ENCODE measurements at regions not wholly inside any gene's neighbourhood (a gene's known extent, or its start where the extent isn't known, plus 50 kb on each side); places are given as distances from the start of the nearest gene placed in this dataset.

DNA sequence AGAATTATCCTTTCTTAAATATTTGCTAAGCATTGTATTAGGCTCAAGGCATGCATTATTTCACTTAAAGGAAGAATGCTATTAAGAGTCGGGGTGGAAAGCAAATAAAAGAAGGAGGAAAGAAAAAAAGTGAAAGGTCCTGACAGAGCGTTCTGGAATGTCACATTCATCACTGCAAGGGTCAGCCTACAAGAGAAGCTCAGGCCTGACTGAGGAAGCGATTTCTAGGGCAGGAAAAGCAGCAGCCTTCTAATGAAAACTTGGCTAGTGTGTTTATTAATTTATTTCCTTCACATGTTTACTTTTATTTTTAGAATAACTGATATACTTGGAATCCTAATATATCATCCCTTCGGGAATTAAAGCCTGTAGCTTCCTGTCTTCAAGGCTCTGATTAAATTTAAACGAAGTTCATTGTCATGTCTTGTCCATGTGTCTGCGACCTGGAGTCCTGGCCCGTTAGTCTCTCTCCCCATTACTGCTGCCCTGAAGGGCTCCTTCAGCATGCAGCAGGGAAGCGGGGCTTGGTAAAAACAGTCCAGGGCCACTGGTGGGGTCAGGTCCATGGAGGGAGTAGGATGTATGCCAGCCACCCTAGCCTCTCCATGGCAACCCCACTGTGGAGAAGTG lies 119.2 kb upstream of the CCDC68 start:
- no peak overlapping the region for H3K4me2 ChIP-seq (replicated peaks; ENCODE audit: extremely low read depth, low read length, poor library complexity, severe bottlenecking)
- 100% methylated on average over 2 of the region's 8 CpGs for WGBS (ENCODE audit: insufficient coverage)

DNA sequence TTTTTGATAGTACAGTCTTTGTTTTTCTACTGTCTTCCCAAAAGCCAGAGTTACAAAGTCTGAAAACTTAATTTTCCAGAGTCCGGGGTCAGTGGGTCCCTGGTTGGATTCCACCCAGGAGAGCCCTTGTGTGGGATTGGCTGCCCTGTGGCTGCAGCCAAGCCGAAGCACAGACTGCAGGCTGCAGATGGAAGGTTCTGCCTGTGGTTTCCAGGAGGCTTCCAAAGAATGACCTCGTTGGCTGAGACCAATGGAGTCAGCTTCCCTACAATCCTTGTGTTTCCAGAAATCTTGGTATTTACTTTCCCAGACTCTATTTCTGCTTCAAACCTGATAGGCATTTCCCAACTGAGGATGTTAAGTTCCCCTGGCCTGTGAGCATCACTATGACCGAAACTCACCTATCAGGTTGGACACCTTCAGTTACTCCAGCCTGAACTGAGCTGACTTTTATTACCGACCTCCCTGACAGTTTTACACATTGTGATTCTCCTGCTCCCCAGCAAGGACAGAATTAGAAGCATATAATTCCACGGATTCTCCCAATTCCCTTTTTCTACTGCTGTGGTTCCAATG lies 117.5 kb upstream of the CCDC68 start:
- no peak overlapping the region for H3K27ac ChIP-seq (ENCODE audit: low read depth in 1 of 2, low read length in 2 of 2)
- no peak overlapping the region for H3K9ac ChIP-seq (ENCODE audit: insufficient read depth, low read length, poor library complexity, severe bottlenecking)
- TF ChIP-seq, protein P1, sequence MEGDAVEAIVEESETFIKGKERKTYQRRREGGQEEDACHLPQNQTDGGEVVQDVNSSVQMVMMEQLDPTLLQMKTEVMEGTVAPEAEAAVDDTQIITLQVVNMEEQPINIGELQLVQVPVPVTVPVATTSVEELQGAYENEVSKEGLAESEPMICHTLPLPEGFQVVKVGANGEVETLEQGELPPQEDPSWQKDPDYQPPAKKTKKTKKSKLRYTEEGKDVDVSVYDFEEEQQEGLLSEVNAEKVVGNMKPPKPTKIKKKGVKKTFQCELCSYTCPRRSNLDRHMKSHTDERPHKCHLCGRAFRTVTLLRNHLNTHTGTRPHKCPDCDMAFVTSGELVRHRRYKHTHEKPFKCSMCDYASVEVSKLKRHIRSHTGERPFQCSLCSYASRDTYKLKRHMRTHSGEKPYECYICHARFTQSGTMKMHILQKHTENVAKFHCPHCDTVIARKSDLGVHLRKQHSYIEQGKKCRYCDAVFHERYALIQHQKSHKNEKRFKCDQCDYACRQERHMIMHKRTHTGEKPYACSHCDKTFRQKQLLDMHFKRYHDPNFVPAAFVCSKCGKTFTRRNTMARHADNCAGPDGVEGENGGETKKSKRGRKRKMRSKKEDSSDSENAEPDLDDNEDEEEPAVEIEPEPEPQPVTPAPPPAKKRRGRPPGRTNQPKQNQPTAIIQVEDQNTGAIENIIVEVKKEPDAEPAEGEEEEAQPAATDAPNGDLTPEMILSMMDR (IDR thresholded peaks at IDR 0.05), result no peak
- 84% methylated on average over 6 of the region's 6 CpGs for WGBS (ENCODE audit: insufficient coverage)
- Mint-ChIP-seq H3K27ac (no peak overlapping the region), H3K4me3 (no peak overlapping the region), H3K27me3 (ENCODE audit: low read depth in 3 of 3) (peaks cover 1 to 5% (median 5%) of the 10 kb centered on the region in 3 donors), H3K9me3 (peaks cover 0 to 4% (median 0%) of the 10 kb centered on the region in 7 donors), H3K36me3 (no peaks in the 10 kb centered on the region), H3K4me1 (no peaks in the 10 kb centered on the region)
- H3K4me3 ChIP-seq (replicated peaks in 1 of 3; ENCODE audit: low read depth in 2 of 3, low read length in 3 of 3), result no peak overlapping the region
- no peaks in the 10 kb centered on the region for H3K27me3 ChIP-seq (ENCODE audit: control insufficient read depth in 2 of 2, insufficient read depth in 2 of 2, low read length in 2 of 2)
- DNase-seq, result no peak
- H3K36me3 ChIP-seq (replicated peaks in 1 of 2; ENCODE audit: control insufficient read depth in 1 of 2, insufficient read depth in 2 of 2, low read length in 2 of 2), result no peaks in the 10 kb centered on the region
- no peaks in the 10 kb centered on the region for H3K79me2 ChIP-seq (ENCODE audit: insufficient read depth, low read length)
- no peaks in the 10 kb centered on the region for H3K4me1 ChIP-seq (ENCODE audit: control insufficient read depth in 1 of 2, insufficient read depth in 2 of 2, low read length in 2 of 2)
- no peak overlapping the region for H3K4me2 ChIP-seq (replicated peaks; ENCODE audit: extremely low read depth, low read length, poor library complexity, severe bottlenecking)
- intact Hi-C loops (cut with micrococcal nuclease), result no loop called here
- H4K20me1 ChIP-seq (ENCODE audit: insufficient read depth, low read length), result no peaks in the 10 kb centered on the region
- H3K9me3 ChIP-seq (replicated peaks in 1 of 2; ENCODE audit: control insufficient read depth in 1 of 2, insufficient read depth in 1 of 2, low read length in 2 of 2), result no peaks in the 10 kb centered on the region
- no peak overlapping the region for H2AFZ ChIP-seq (ENCODE audit: insufficient read depth, low read depth, low read length, poor library complexity, severe bottlenecking)

More for the DNA sequence above, 119.2 kb upstream of the CCDC68 start:
- Histone ChIP-seq H3K27me3 (ENCODE audit: control insufficient read depth in 2 of 2, insufficient read depth in 2 of 2, low read length in 2 of 2) (no peaks in the 10 kb centered on the region), H2AFZ (ENCODE audit: insufficient read depth, low read depth, low read length, poor library complexity, severe bottlenecking) (no peak overlapping the region), H3K36me3 (replicated peaks in 1 of 2; ENCODE audit: control insufficient read depth in 1 of 2, insufficient read depth in 2 of 2, low read length in 2 of 2) (no peaks in the 10 kb centered on the region), H3K4me1 (ENCODE audit: control insufficient read depth in 1 of 2, insufficient read depth in 2 of 2, low read length in 2 of 2) (no peaks in the 10 kb centered on the region), H3K9ac (ENCODE audit: insufficient read depth, low read length, poor library complexity, severe bottlenecking) (no peak overlapping the region), H4K20me1 (ENCODE audit: insufficient read depth, low read length) (no peaks in the 10 kb centered on the region), H3K4me3 (replicated peaks in 1 of 3; ENCODE audit: low read depth in 2 of 3, low read length in 3 of 3) (no peak overlapping the region), H3K27ac (ENCODE audit: low read depth in 1 of 2, low read length in 2 of 2) (no peak overlapping the region), H3K9me3 (replicated peaks in 1 of 2; ENCODE audit: control insufficient read depth in 1 of 2, insufficient read depth in 1 of 2, low read length in 2 of 2) (no peaks in the 10 kb centered on the region), H3K79me2 (ENCODE audit: insufficient read depth, low read length) (no peaks in the 10 kb centered on the region)
- Mint-ChIP-seq H3K27ac (no peak overlapping the region), H3K4me3 (no peak overlapping the region), H3K4me1 (no peaks in the 10 kb centered on the region), H3K9me3 (peaks cover 0 to 4% (median 0%) of the 10 kb centered on the region in 7 donors), H3K27me3 (ENCODE audit: low read depth in 3 of 3) (peaks cover 1 to 7% (median 5%) of the 10 kb centered on the region in 3 donors), H3K36me3 (no peaks in the 10 kb centered on the region)
- intact Hi-C loops (cut with micrococcal nuclease), result no loop called here
- TF ChIP-seq, protein P1 (IDR thresholded peaks at IDR 0.05), result no peak
- DNase-seq, result no peak

Measured in CD14-positive monocyte (primary cell).